Smooth muscle cell (in vitro differentiated cells): ENCODE measurements at regions not wholly inside any gene's neighbourhood (a gene's known extent, or its start where the extent isn't known, plus 50 kb on each side); places are given as distances from the start of the nearest gene placed in this dataset.

Experiments
- DNase-seq: peaks from one replicate; lab custom pipeline; 2025; ENCODE audit not compliant: unreplicated experiment; lab: John Stamatoyannopoulos, UW
- H2AFZ ChIP-seq: fragments of 200-600 bp; sonication (generic); 2 replicates; pipeline ENCODE4 v1.6.0; 2016; ENCODE audit warnings: antibody characterized with exemption, low read depth, mild to moderate bottlenecking
- H3F3A ChIP-seq: fragments of 200-600 bp; sonication (generic); 2 replicates; pipeline ENCODE4 v1.6.0; 2017; ENCODE audit warnings: antibody characterized with exemption, low read depth
- H3K27ac ChIP-seq: fragments of 200-600 bp; sonication (generic); 2 replicates; pipeline ENCODE4 v1.5.1; 2016; ENCODE audit warnings: low read depth, mild to moderate bottlenecking
- H3K27me3 ChIP-seq: fragments of 200-600 bp; sonication (generic); 2 replicates; pipeline ENCODE4 v1.6.1; 2016; ENCODE audit warnings: low read depth, mild to moderate bottlenecking
- H3K36me3 ChIP-seq: fragments of 200-600 bp; sonication (generic); 2 replicates; pipeline ENCODE4 v1.5.1; 2016; ENCODE audit warnings: low read depth
- H3K4me1 ChIP-seq: fragments of 200-600 bp; sonication (generic); 2 replicates; pipeline ENCODE4 v1.5.1; 2016; ENCODE audit warnings: low read depth
- H3K4me2 ChIP-seq: fragments of 200-600 bp; sonication (generic); 2 replicates; pipeline ENCODE4 v1.6.0; 2016; ENCODE audit warnings: mild to moderate bottlenecking
- H3K4me3 ChIP-seq: fragments of 200-600 bp; sonication (generic); 2 replicates; pipeline ENCODE4 v1.5.1; 2016; ENCODE audit warnings: mild to moderate bottlenecking
- H3K79me2 ChIP-seq: fragments of 200-600 bp; sonication (generic); 2 replicates; pipeline ENCODE4 v1.6.0; 2016; ENCODE audit warnings: low read depth, mild to moderate bottlenecking
- H3K9ac ChIP-seq: fragments of 200-600 bp; sonication (generic); 2 replicates; pipeline ENCODE4 v1.6.0; 2016; ENCODE audit warnings: low read depth
- H3K9me3 ChIP-seq: fragments of 200-600 bp; sonication (generic); replicated peaks from 2 replicates; pipeline ENCODE4 v1.5.1; 2016; ENCODE audit warnings: low read depth
- H4K20me1 ChIP-seq: fragments of 200-600 bp; sonication (generic); 2 replicates; pipeline ENCODE4 v1.6.0; 2016; ENCODE audit warnings: low read depth
- CTCF ChIP-seq: fragments of 200-600 bp; sonication (generic); IDR thresholded peaks from 2 replicates; pipeline ENCODE4 v1.5.1; 2017; ENCODE audit warnings: borderline replicate concordance, mild to moderate bottlenecking, antibody characterized with exemption; ENCODE audit not compliant: insufficient read depth, poor library complexity, severe bottlenecking
- WGBS: methylation state at CpG from one replicate; pipeline ENCODE4 v1.1.7; 2016; ENCODE audit warnings: low lambda C conversion rate; 5-methylcytosine and 5-hydroxymethylcytosine counted together

GRCh38 chr13:106297283-106297682 lies 238.2 kb downstream of the EFNB2 start:
- Histone ChIP-seq H3K79me2 (no peaks in the 10 kb centered on the region), H3K27me3 (no peaks in the 10 kb centered on the region), H3K9ac (no peak overlapping the region), H3K4me2 (no peak overlapping the region), H3K27ac (no peak overlapping the region), H3F3A (no peaks in the 10 kb centered on the region), H3K4me3 (no peak overlapping the region), H2AFZ (no peak overlapping the region), H3K36me3 (no peaks in the 10 kb centered on the region), H4K20me1 (no peaks in the 10 kb centered on the region), H3K4me1 (peaks cover 5% of the 10 kb centered on the region), H3K9me3 (no peaks in the 10 kb centered on the region)
- DNase-seq = no peak
- TF ChIP-seq CTCF = no peak
- 95% methylated on average over 1 of the region's 1 CpG for WGBS

- no peaks in the 10 kb centered on the region for H3F3A ChIP-seq
Measured at GRCh38 chr13:106296723-106297122, 238.7 kb downstream of the EFNB2 start.

GRCh38 chr13:106295971-106296370 lies 239.5 kb downstream of the EFNB2 start:
- WGBS = 33% methylated on average over 7 of the region's 7 CpGs
- Histone ChIP-seq H3K4me1 (peaks cover 5% of the 10 kb centered on the region), H3K36me3 (no peaks in the 10 kb centered on the region), H3K9me3 (no peaks in the 10 kb centered on the region), H3K4me3 (no peak overlapping the region), H2AFZ (peak overlapping the region; percentile 33), H3K27ac (no peak overlapping the region), H3K79me2 (no peaks in the 10 kb centered on the region), H3K27me3 (no peaks in the 10 kb centered on the region), H3K9ac (no peak overlapping the region), H3K4me2 (peak overlapping the region; percentile 61), H3F3A (no peaks in the 10 kb centered on the region), H4K20me1 (no peaks in the 10 kb centered on the region)
- no peak for DNase-seq
- no peak for TF ChIP-seq CTCF

More at GRCh38 chr13:106296723-106297122, 238.7 kb downstream of the EFNB2 start:
- Histone ChIP-seq H3K27me3 (no peaks in the 10 kb centered on the region), H3K9ac (no peak overlapping the region), H3K36me3 (no peaks in the 10 kb centered on the region), H3K79me2 (no peaks in the 10 kb centered on the region), H3K27ac (no peak overlapping the region), H4K20me1 (no peaks in the 10 kb centered on the region), H3K4me3 (no peak overlapping the region), H2AFZ (no peak overlapping the region), H3K4me2 (no peak overlapping the region), H3K9me3 (no peaks in the 10 kb centered on the region), H3K4me1 (peaks cover 5% of the 10 kb centered on the region)
- DNase-seq = no peak
- TF ChIP-seq CTCF = no peak
- 93% methylated on average over 3 of the region's 3 CpGs for WGBS

- no peak overlapping the region for H3K27ac ChIP-seq
- H3K9me3 ChIP-seq = no peaks in the 10 kb centered on the region
- H3K4me1 ChIP-seq = peaks cover 5% of the 10 kb centered on the region
- H4K20me1 ChIP-seq = no peaks in the 10 kb centered on the region
- no peak for TF ChIP-seq CTCF
- no peaks in the 10 kb centered on the region for H3K36me3 ChIP-seq
- H3K9ac ChIP-seq = no peak overlapping the region
- no peak overlapping the region for H3K4me3 ChIP-seq
- no peak overlapping the region for H2AFZ ChIP-seq
- H3K4me2 ChIP-seq = no peak overlapping the region
- WGBS = 88% methylated on average over 1 of the region's 1 CpG
- no peak for DNase-seq
- H3F3A ChIP-seq = no peaks in the 10 kb centered on the region
- H3K27me3 ChIP-seq = no peaks in the 10 kb centered on the region
- H3K79me2 ChIP-seq = no peaks in the 10 kb centered on the region
Measured at GRCh38 chr13:106291006-106291405, 244.5 kb downstream of the EFNB2 start.
